ENCODE measurements at regions not wholly inside any gene's neighbourhood (a gene's known extent, or its start where the extent isn't known, plus 50 kb on each side); places are given as distances from the start of the nearest gene placed in this dataset.
A peak's percentile ranks its signal among the peaks of the same experiment; 100 is the strongest.

DNA sequence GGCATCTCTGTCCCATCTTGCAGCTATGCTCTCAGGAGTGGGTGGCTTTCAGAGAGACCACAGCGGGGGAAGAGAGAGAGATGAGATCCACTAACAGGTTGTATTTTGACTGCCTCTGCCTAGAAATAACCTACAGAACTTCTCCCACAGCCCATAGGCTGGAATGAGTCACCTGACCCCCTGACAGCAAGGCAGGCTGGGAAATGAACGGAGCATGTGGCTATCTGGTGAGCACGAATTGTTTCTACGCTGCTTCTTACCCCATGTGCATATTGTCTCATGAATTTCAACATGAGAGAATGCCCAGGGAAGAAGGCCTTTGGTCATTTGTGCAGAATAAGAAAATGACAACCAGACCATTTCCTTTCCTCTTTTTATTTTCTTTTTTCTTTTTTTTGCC, 151.3 kb downstream of the SNX10 start:
- Histone ChIP-seq H2AFZ (ENCODE audit: control insufficient read depth, low read depth, low read length) (no peak overlapping the region), H3K4me1 (ENCODE audit: control insufficient read depth, insufficient read depth, low read length) (no peaks in the 10 kb centered on the region), H3K27ac (ENCODE audit: control insufficient read depth, insufficient read depth) (no peak overlapping the region), H3K36me3 (ENCODE audit: control insufficient read depth in 2 of 2, insufficient read depth in 2 of 2, low read length in 1 of 2) (no peaks in the 10 kb centered on the region), H3K9ac (ENCODE audit: control insufficient read depth, insufficient read depth, low read length) (no peak overlapping the region), H3K4me2 (ENCODE audit: control insufficient read depth, insufficient read depth) (no peak overlapping the region), H3K4me3 (no peak overlapping the region), H4K20me1 (ENCODE audit: control insufficient read depth, insufficient read depth) (no peaks in the 10 kb centered on the region), H3K9me3 (replicated peaks; ENCODE audit: control insufficient read depth, insufficient read depth, low read length) (no peaks in the 10 kb centered on the region; the same call in 2 of the 3 replicates), H3K27me3 (replicated peaks in 1 of 2; ENCODE audit: control insufficient read depth in 2 of 2, insufficient read depth in 2 of 2, low read length in 1 of 2) (0 out of 4 replicates have a peak, but pooled peaks cover 0 to 3% of the 10 kb centered on the region in 2 experiments), H3K79me2 (ENCODE audit: control insufficient read depth, insufficient read depth, low read length) (no peaks in the 10 kb centered on the region)
- DNase-seq (ENCODE audit: low read depth, low spot score) (no peak), ATAC-seq (no peak), FAIRE-seq (no peak)
- SMC1A ChIA-PET (ENCODE audit: uncharacterized antibody, unreplicated experiment): no interaction called here
- intact Hi-C loops (cut with micrococcal nuclease; ENCODE audit: unreplicated experiment): no loop called here
- no TSS peak for BruUV-seq (replicated peaks)
- CTCF ChIA-PET: no interaction called here
- in situ Hi-C loops (cut with MboI): no loop called here
- POLR2A ChIA-PET: no interaction called here
- 84% methylated on average over 4 of the region's 4 CpGs for WGBS (ENCODE audit: insufficient coverage, insufficient replicate concordance, low lambda C conversion rate, missing lambda C conversion rate)
- TF ChIP-seq BMI1 (IDR thresholded peaks at IDR 0.05; ENCODE audit: borderline replicate concordance) (no peak), NFYB (IDR thresholded peaks at IDR 0.05; ENCODE audit: insufficient read depth, low read depth, low read length) (peak; percentile 56)
- RAD21 ChIA-PET (ENCODE audit: unreplicated experiment): no interaction called here

- 54% methylated on average over 4 of the region's 4 CpGs for WGBS (ENCODE audit: insufficient coverage, insufficient replicate concordance, low lambda C conversion rate, missing lambda C conversion rate)
- Histone ChIP-seq H3K4me3 (no peak overlapping the region), H3K27ac (ENCODE audit: control insufficient read depth, insufficient read depth) (no peak overlapping the region), H2AFZ (ENCODE audit: control insufficient read depth, low read depth, low read length) (no peak overlapping the region), H3K4me2 (ENCODE audit: control insufficient read depth, insufficient read depth) (no peak overlapping the region), H3K9me3 (replicated peaks; ENCODE audit: control insufficient read depth, insufficient read depth, low read length) (no peaks in the 10 kb centered on the region; the same call in 2 of the 3 replicates), H4K20me1 (ENCODE audit: control insufficient read depth, insufficient read depth) (no peaks in the 10 kb centered on the region), H3K4me1 (ENCODE audit: control insufficient read depth, insufficient read depth, low read length) (no peaks in the 10 kb centered on the region), H3K79me2 (ENCODE audit: control insufficient read depth, insufficient read depth, low read length) (no peaks in the 10 kb centered on the region), H3K27me3 (replicated peaks in 1 of 2; ENCODE audit: control insufficient read depth in 2 of 2, insufficient read depth in 2 of 2, low read length in 1 of 2) (0 out of 4 replicates have a peak, but pooled peaks cover 0 to 3% of the 10 kb centered on the region in 2 experiments), H3K9ac (ENCODE audit: control insufficient read depth, insufficient read depth, low read length) (no peak overlapping the region), H3K36me3 (ENCODE audit: control insufficient read depth in 2 of 2, insufficient read depth in 2 of 2, low read length in 1 of 2) (no peaks in the 10 kb centered on the region)
- no peak for FAIRE-seq
- ATAC-seq: no peak
- no peak for DNase-seq (ENCODE audit: low read depth, low spot score)
- in situ Hi-C loops (cut with MboI) (no loop called here), intact Hi-C loops (cut with micrococcal nuclease; ENCODE audit: unreplicated experiment) (no loop called here)
- ChIA-PET SMC1A (ENCODE audit: uncharacterized antibody, unreplicated experiment) (no interaction called here), RAD21 (ENCODE audit: unreplicated experiment) (no interaction called here), POLR2A (no interaction called here), CTCF (no interaction called here)
- no TSS peak for BruUV-seq (replicated peaks)
- TF ChIP-seq POU2F2 (IDR thresholded peaks at IDR 0.05; ENCODE audit: borderline replicate concordance, low read depth, low read length) (no peak), ATF7 (IDR thresholded peaks at IDR 0.05; ENCODE audit: low read depth) (no peak), LARP7 (IDR thresholded peaks at IDR 0.05) (no peak), SMARCA5 (IDR thresholded peaks at IDR 0.05) (no peak), IRF5 (IDR thresholded peaks at IDR 0.05; ENCODE audit: borderline replicate concordance) (no peak)
These were observed 152.1 kb downstream of the SNX10 start for GRCh38 chr7:26443751-26444150.

All from GM12878 (cell line).